K562 (cell line): ENCODE measurements at regions not wholly inside any gene's neighbourhood (a gene's known extent, or its start where the extent isn't known, plus 50 kb on each side); places are given as distances from the start of the nearest gene placed in this dataset.

Source experiments
- ATAC-seq: fragments of 200-7000 bp; cut with Tn5 transposase; 3 replicates; pipeline ENCODE4 v1.9.1; 2020; ENCODE audit warnings: moderate library complexity
- BruUV-seq: library from RNA; stranded (reverse); fragments of 400-500 nt; replicated peaks from 2 replicates; lab custom pipeline; 2021; lab: Mats Ljungman, UMichigan
- CTCF ChIA-PET: fragments of 300-600 bp; formaldehyde crosslinking; extraction: SDS; loops from one replicate; lab custom pipeline; 2021; ENCODE audit warnings: low intra/inter-chr PET ratio; lab: Yijun Ruan, JAX
- POLR2A ChIA-PET: fragments of 300-600, 350-650 bp; sonication (Branson Sonifier 250); formaldehyde crosslinking; extraction: SDS; loops from one replicate; lab custom pipeline; 2021; ENCODE audit warnings: antibody characterized with exemption, inconsistent platforms; lab: Yijun Ruan, JAX
- DNase-seq, 4 experiments: peaks; one replicate each; pipeline versions ENCODE4 v3.0.0 to v3.0.0-alpha.2; 2011 to 2018; ENCODE audit warnings: low spot score in 3 of 4, mixed read lengths in 3 of 4; ENCODE audit errors: extremely low read depth in 1 of 4
- FAIRE-seq: peaks from 2 replicates; lab custom pipeline; 2011; peaks lifted over from hg19 to GRCh38; lab: Jason Lieb, UNC
- H2AFZ ChIP-seq: 2 replicates; pipeline ENCODE4 v1.6.0; 2011; ENCODE audit warnings: low read depth, low read length, control low read depth, inconsistent platforms
- H3K27ac ChIP-seq: fragments of 200-600 bp; 3 replicates; pipeline ENCODE4 v1.8.0; 2011; ENCODE audit warnings: low read depth, mild to moderate bottlenecking, control low read depth, inconsistent platforms, low read length, moderate library complexity, mixed read lengths; ENCODE audit errors: extremely low read depth
- H3K27me3 ChIP-seq, 2 experiments: fragments of 300-600 bp in 1 of 2; 2 replicates in 1 of 2; 3 replicates in 1 of 2; pipeline versions ENCODE4 v1.6.0 to v1.8.0; 2011; ENCODE audit warnings: inconsistent platforms in 2 of 2, low read length in 2 of 2, mild to moderate bottlenecking in 1 of 2, mixed read lengths in 1 of 2, moderate library complexity in 1 of 2; ENCODE audit not compliant: control insufficient read depth in 2 of 2, insufficient read depth in 2 of 2
- H3K36me3 ChIP-seq: fragments of 300-600 bp; 3 replicates; pipeline ENCODE4 v1.8.0; 2011; ENCODE audit warnings: mild to moderate bottlenecking, low read length, inconsistent platforms; ENCODE audit not compliant: control insufficient read depth, insufficient read depth
- H3K4me1 ChIP-seq, 2 experiments: fragments of 200-600 bp in 1 of 2; replicated peaks in 1 of 2; 2 replicates in 1 of 2; 3 replicates in 1 of 2; pipeline versions ENCODE4 v1.5.1 to v1.8.0; 2011; ENCODE audit warnings: inconsistent platforms in 2 of 2, low read length in 2 of 2, mild to moderate bottlenecking in 1 of 2, mixed read lengths in 1 of 2, moderate library complexity in 1 of 2; ENCODE audit not compliant: control insufficient read depth in 2 of 2, insufficient read depth in 2 of 2
- H3K4me2 ChIP-seq: 2 replicates; pipeline ENCODE4 v1.6.1; 2011; ENCODE audit warnings: low read length, control low read depth, inconsistent platforms, mixed read lengths; ENCODE audit not compliant: insufficient read depth
- H3K4me3 ChIP-seq: fragments of 200-600 bp; sonication (generic), shearing (Covaris generic); 2 replicates; pipeline ENCODE4 v1.5.1; 2016; ENCODE audit warnings: control low read depth, inconsistent platforms
- H3K79me2 ChIP-seq: fragments of 200-600 bp; 3 replicates; pipeline ENCODE4 v1.8.0; 2011; ENCODE audit warnings: low read length, inconsistent platforms; ENCODE audit not compliant: control insufficient read depth, insufficient read depth
- H3K9ac ChIP-seq, 2 experiments: 2 replicates each; pipeline versions ENCODE4 v1.6.0 to v1.6.1; 2011; ENCODE audit warnings: low read depth in 2 of 2, low read length in 2 of 2, control low read depth in 1 of 2, inconsistent platforms in 1 of 2, mild to moderate bottlenecking in 1 of 2, mixed read lengths in 1 of 2; ENCODE audit not compliant: insufficient read depth in 1 of 2
- H3K9me1 ChIP-seq: one replicate; pipeline ENCODE4 v1.6.0; 2011; ENCODE audit warnings: inconsistent platforms, mild to moderate bottlenecking, low read length, moderate library complexity; ENCODE audit not compliant: control insufficient read depth, insufficient read depth
- H3K9me3 ChIP-seq: replicated peaks from 2 replicates; pipeline ENCODE4 v1.5.1; 2011; ENCODE audit warnings: low read depth, low read length, inconsistent platforms; ENCODE audit not compliant: control insufficient read depth, insufficient read depth
- H4K20me1 ChIP-seq: replicated peaks from 2 replicates; pipeline ENCODE4 v1.6.1; 2011; ENCODE audit warnings: low read length, inconsistent platforms, mixed read lengths; ENCODE audit not compliant: control insufficient read depth, insufficient read depth
- E2F3 ChIP-seq: fragments of 250-450 bp; sonication (Bioruptor Pico); IDR thresholded peaks from 2 replicates; pipeline ENCODE4 v1.4.0; 2020; ENCODE audit warnings: mild to moderate bottlenecking
- EZH2 ChIP-seq: IDR thresholded peaks from 2 replicates; pipeline ENCODE4 v1.6.1; 2012; ENCODE audit warnings: low read depth, mild to moderate bottlenecking, inconsistent platforms, low read length, borderline replicate concordance
- HCFC1 ChIP-seq: IDR thresholded peaks from 2 replicates; pipeline ENCODE4 v1.6.1; 2012; ENCODE audit warnings: low read depth, low read length, improper control_type of control experiment
- HIVEP1 ChIP-seq: fragments of 250-450 bp; sonication (Bioruptor Pico); IDR thresholded peaks from 2 replicates; pipeline ENCODE4 v1.4.0; 2020; ENCODE audit warnings: mild to moderate bottlenecking
- STAG1 ChIP-seq: sonication (generic); formaldehyde crosslinking; IDR thresholded peaks from 2 replicates; pipeline ENCODE4 v1.5.0; 2020; ENCODE audit warnings: missing genetic modification reagents, borderline replicate concordance
- TOE1 ChIP-seq, 2 experiments: fragments of 450-650 bp in 1 of 2; sonication (generic) in 1 of 2; formaldehyde crosslinking in 1 of 2; IDR thresholded peaks; 2 replicates each; pipeline versions ENCODE4 v1.7.1 to v1.8.0; 2016 to 2022; ENCODE audit warnings: borderline replicate concordance in 2 of 2, mild to moderate bottlenecking in 2 of 2, antibody characterized with exemption in 1 of 2, inconsistent platforms in 1 of 2, low read depth in 1 of 2, missing genetic modification reagents in 1 of 2, moderate library complexity in 1 of 2
- WHSC1 ChIP-seq: IDR thresholded peaks from one replicate; pipeline ENCODE4 v1.6.1; 2012; ENCODE audit warnings: low read length, control low read depth, inconsistent platforms
- ZKSCAN1 ChIP-seq: fragments of 150-350 bp; IDR thresholded peaks from 2 replicates; pipeline ENCODE4 v1.6.1; 2016; ENCODE audit warnings: low read depth, low read length
- WGBS: fragments of 100-300 bp; shearing (Covaris generic); methylation state at CpG from one replicate; pipeline ENCODE4 v1.1.6; 2016; ENCODE audit warnings: low coverage, mixed read lengths; ENCODE audit not compliant: insufficient coverage; ENCODE audit errors: missing lambda C conversion rate; 5-methylcytosine and 5-hydroxymethylcytosine counted together
- in situ Hi-C: fragments of 300-500 bp; cut with MboI; formaldehyde crosslinking; loops from 4 replicates; pipeline ENCODE4 v1.15.0; 2018; ENCODE audit warnings: inconsistent platforms, mixed read lengths
- intact Hi-C: fragments of 100-400 bp; cut with micrococcal nuclease; formaldehyde crosslinking; loops from 2 replicates; pipeline ENCODE4 v1.14.2; 2022
- TF ChIP-seq, protein P1 (sequence below): fragments of 250-450 bp; sonication (Bioruptor Pico); IDR thresholded peaks from 2 replicates; pipeline ENCODE4 v1.5.0; 2021
- TF ChIP-seq, protein P2 (sequence below): fragments of 450-650 bp; IDR thresholded peaks from one replicate; pipeline ENCODE4 v1.6.1; 2018; ENCODE audit warnings: mild to moderate bottlenecking, moderate library complexity; ENCODE audit not compliant: partially characterized antibody
- TF ChIP-seq, protein P3 (sequence below): sonication (generic); formaldehyde crosslinking; IDR thresholded peaks from 2 replicates; pipeline ENCODE4 v1.9.0; 2022; ENCODE audit warnings: mild to moderate bottlenecking, missing genetic modification reagents
- TF ChIP-seq, protein P4 (sequence below): fragments of 250-450 bp; sonication (Bioruptor Pico); IDR thresholded peaks from 2 replicates; pipeline ENCODE4 v1.9.0; 2021; ENCODE audit warnings: mild to moderate bottlenecking, inconsistent platforms

DNA sequence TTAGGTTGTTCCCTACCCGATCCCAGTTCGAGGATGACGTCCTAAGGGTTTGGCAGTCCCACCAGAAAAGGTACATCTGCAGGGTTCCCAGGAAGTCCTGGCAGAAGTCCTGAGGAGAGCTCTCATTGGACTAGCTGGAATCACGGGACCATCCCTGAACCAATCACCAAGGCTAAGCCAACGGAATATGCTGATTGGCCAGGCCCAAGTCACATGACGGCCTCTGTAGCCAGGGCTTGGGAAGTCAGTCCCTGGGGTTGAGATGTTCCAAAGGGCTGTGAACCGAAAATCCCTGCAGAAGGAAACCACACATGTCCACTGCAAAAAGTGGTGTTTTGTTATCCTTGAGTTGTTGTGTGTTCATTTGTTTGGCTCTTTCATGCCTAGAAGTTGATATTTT lies 68.2 kb upstream of the ZNF423 start:
- 0 out of 2 replicates have a peak, but pooled peaks cover 4% of the 10 kb centered on the region for H4K20me1 ChIP-seq
- no peaks in the 10 kb centered on the region for H3K9me1 ChIP-seq
- in situ Hi-C loops (no loop called here), intact Hi-C loops (loop anchor here (5.0 kb wide), 1 partner anchor 517 kb away; no protein-coding TSS in a partner anchor)
- FAIRE-seq: peak; percentile 81
- H3K36me3 ChIP-seq: no peaks in the 10 kb centered on the region
- ChIA-PET CTCF (no interaction called here), POLR2A (no interaction called here)
- peak overlapping the region; percentile 67 for H2AFZ ChIP-seq
- H3K27me3 ChIP-seq: peaks cover 2 to 31% of the 10 kb centered on the region in 2 experiments; a peak in 3 of 5 replicates
- 2% methylated on average over 7 of the region's 7 CpGs for WGBS
- H3K9me3 ChIP-seq: no peaks in the 10 kb centered on the region
- ATAC-seq: peak; percentile 92
- H3K27ac ChIP-seq: no peak overlapping the region
- peak overlapping the region; percentile 25; the same call in 1 of the 2 replicates for H3K4me3 ChIP-seq
- peak overlapping the region; percentile 68 for H3K4me2 ChIP-seq
- peak; percentile 50 to 76 (median 69) for DNase-seq
- no TSS peak for BruUV-seq
- no peak overlapping the region for H3K9ac ChIP-seq
- H3K79me2 ChIP-seq: no peaks in the 10 kb centered on the region
- no peaks in the 10 kb centered on the region; a peak in 1 of 5 replicates for H3K4me1 ChIP-seq
- TF ChIP-seq STAG1 (CRISPR knock-in tag) (no peak), HCFC1 (no peak), WHSC1 (no peak), ZKSCAN1 (no peak), EZH2 (no peak), HIVEP1 (CRISPR knock-in tag) (no peak), TOE1 (IDR thresholded peaks at IDR 0.05; ENCODE audit: borderline replicate concordance) (peak; percentile 84; the same call in 1 of the 2 replicates), TOE1 (CRISPR knock-in tag; IDR thresholded peaks at IDR 0.05; ENCODE audit: borderline replicate concordance, low read depth) (no peak), E2F3 (CRISPR knock-in tag) (no peak)
- TF ChIP-seq, protein P1, sequence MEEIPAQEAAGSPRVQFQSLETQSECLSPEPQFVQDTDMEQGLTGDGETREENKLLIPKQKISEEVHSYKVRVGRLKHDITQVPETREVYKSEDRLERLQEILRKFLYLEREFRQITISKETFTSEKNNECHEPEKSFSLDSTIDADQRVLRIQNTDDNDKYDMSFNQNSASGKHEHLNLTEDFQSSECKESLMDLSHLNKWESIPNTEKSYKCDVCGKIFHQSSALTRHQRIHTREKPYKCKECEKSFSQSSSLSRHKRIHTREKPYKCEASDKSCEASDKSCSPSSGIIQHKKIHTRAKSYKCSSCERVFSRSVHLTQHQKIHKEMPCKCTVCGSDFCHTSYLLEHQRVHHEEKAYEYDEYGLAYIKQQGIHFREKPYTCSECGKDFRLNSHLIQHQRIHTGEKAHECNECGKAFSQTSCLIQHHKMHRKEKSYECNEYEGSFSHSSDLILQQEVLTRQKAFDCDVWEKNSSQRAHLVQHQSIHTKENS (CRISPR knock-in tag): no peak
- TF ChIP-seq, protein P2, sequence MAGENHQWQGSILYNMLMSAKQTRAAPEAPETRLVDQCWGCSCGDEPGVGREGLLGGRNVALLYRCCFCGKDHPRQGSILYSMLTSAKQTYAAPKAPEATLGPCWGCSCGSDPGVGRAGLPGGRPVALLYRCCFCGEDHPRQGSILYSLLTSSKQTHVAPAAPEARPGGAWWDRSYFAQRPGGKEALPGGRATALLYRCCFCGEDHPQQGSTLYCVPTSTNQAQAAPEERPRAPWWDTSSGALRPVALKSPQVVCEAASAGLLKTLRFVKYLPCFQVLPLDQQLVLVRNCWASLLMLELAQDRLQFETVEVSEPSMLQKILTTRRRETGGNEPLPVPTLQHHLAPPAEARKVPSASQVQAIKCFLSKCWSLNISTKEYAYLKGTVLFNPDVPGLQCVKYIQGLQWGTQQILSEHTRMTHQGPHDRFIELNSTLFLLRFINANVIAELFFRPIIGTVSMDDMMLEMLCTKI: no peak
- TF ChIP-seq, protein P3, sequence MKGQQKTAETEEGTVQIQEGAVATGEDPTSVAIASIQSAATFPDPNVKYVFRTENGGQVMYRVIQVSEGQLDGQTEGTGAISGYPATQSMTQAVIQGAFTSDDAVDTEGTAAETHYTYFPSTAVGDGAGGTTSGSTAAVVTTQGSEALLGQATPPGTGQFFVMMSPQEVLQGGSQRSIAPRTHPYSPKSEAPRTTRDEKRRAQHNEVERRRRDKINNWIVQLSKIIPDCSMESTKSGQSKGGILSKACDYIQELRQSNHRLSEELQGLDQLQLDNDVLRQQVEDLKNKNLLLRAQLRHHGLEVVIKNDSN (CRISPR knock-in tag): peak; percentile 92
- TF ChIP-seq, protein P4, sequence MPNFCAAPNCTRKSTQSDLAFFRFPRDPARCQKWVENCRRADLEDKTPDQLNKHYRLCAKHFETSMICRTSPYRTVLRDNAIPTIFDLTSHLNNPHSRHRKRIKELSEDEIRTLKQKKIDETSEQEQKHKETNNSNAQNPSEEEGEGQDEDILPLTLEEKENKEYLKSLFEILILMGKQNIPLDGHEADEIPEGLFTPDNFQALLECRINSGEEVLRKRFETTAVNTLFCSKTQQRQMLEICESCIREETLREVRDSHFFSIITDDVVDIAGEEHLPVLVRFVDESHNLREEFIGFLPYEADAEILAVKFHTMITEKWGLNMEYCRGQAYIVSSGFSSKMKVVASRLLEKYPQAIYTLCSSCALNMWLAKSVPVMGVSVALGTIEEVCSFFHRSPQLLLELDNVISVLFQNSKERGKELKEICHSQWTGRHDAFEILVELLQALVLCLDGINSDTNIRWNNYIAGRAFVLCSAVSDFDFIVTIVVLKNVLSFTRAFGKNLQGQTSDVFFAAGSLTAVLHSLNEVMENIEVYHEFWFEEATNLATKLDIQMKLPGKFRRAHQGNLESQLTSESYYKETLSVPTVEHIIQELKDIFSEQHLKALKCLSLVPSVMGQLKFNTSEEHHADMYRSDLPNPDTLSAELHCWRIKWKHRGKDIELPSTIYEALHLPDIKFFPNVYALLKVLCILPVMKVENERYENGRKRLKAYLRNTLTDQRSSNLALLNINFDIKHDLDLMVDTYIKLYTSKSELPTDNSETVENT (CRISPR knock-in tag): no peak
